ENCODE measurements at regions not wholly inside any gene's neighbourhood (a gene's known extent, or its start where the extent isn't known, plus 50 kb on each side); places are given as distances from the start of the nearest gene placed in this dataset.

DNA sequence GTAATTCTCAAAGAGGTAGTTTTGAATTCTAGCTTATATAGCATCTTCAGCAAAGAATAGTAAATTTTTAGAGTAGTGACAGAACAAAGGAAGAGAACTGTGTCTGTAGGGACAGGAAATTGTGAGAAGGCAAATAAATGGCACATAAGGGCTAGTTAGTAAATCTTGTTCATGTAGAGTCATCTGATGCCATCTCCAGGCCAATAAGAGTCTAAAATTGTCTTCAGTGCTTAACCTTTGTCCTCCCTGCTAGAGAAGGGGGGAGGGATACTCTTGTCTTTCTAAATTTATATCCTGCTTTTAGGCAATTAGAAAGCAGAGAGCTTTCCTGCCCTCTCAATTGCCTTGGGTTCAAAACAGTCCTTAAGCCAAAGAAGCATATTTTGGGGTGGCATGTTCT lies 87.0 kb upstream of the DNAJC19 start:
- TF ChIP-seq POLR2A (IDR thresholded peaks at IDR 0.05) = no peak
- TF ChIP-seq CTCF (IDR thresholded peaks at IDR 0.05) = no peak

Measured in testis (tissue), 2 donors.